ENCODE measurements at regions not wholly inside any gene's neighbourhood (a gene's known extent, or its start where the extent isn't known, plus 50 kb on each side); places are given as distances from the start of the nearest gene placed in this dataset.

GRCh38 chr2:194985258-194985657, 671.8 kb upstream of the SLC39A10 start:
- TF ChIP-seq CTCF (IDR thresholded peaks at IDR 0.05) (no peak), EZH2 (IDR thresholded peaks at IDR 0.05; ENCODE audit: borderline replicate concordance, insufficient read depth, low read depth, low read length, poor library complexity, severe bottlenecking) (no peak)

Measured in B cell (primary cell).